SK-N-SH (cell line): ENCODE measurements at regions not wholly inside any gene's neighbourhood (a gene's known extent, or its start where the extent isn't known, plus 50 kb on each side); places are given as distances from the start of the nearest gene placed in this dataset.
"Not testable (repeated sequence)": the region's sequence is repeated elsewhere in the genome, so short reads cannot be mapped to it uniquely, and the experiment has no call there.

ENCODE experiments used
- CTCF ChIA-PET: fragments of 300-600, 350-600 bp; formaldehyde crosslinking; extraction: SDS; loops from one replicate; lab custom pipeline; 2021; lab: Yijun Ruan, JAX
- POLR2A ChIA-PET: fragments of 350-600 bp; sonication (Branson Sonifier 250); formaldehyde crosslinking; extraction: SDS; loops from one replicate; lab custom pipeline; 2020; ENCODE audit warnings: antibody characterized with exemption, inconsistent platforms; lab: Yijun Ruan, JAX
- DNase-seq: peaks from one replicate; pipeline ENCODE4 v3.0.0; 2012
- H2AFZ ChIP-seq: fragments of 200-600 bp; sonication (generic); 2 replicates; pipeline ENCODE4 v1.8.1; 2016; ENCODE audit warnings: antibody characterized with exemption, mild to moderate bottlenecking, low read depth
- H3F3A ChIP-seq: fragments of 200-600 bp; sonication (generic); replicated peaks from 2 replicates; pipeline ENCODE3; 2016; ENCODE audit warnings: antibody characterized with exemption, mild to moderate bottlenecking; ENCODE audit not compliant: insufficient read depth
- H3K27ac ChIP-seq, 2 experiments: fragments of 200-500 bp in 1 of 2; fragments of 200-600 bp in 1 of 2; sonication (Bioruptor generic) in 1 of 2; sonication (generic), shearing (Covaris generic) in 1 of 2; 2 replicates each; pipeline versions ENCODE4 v1.5.1 to v1.6.1; 2014 to 2016; ENCODE audit warnings: low read depth in 2 of 2, inconsistent platforms in 1 of 2, low read length in 1 of 2, mild to moderate bottlenecking in 1 of 2, mixed read lengths in 1 of 2
- H3K27me3 ChIP-seq: fragments of 200-600 bp; sonication (generic), shearing (Covaris generic); 2 replicates; pipeline ENCODE4 v1.6.1; 2016; ENCODE audit warnings: mixed run types; ENCODE audit not compliant: insufficient read depth
- H3K36me3 ChIP-seq, 2 experiments: fragments of 200-500 bp in 1 of 2; fragments of 200-600 bp in 1 of 2; sonication (Bioruptor generic) in 1 of 2; sonication (generic) in 1 of 2; replicated peaks in 1 of 2; 2 replicates each; pipeline versions ENCODE3 to v1.5.1; 2014 to 2016; ENCODE audit warnings: low read length in 1 of 2, mild to moderate bottlenecking in 1 of 2; ENCODE audit not compliant: insufficient read depth in 2 of 2, control insufficient read depth in 1 of 2
- H3K4me1 ChIP-seq, 2 experiments: fragments of 200-500 bp in 1 of 2; fragments of 200-600 bp in 1 of 2; sonication (Bioruptor generic) in 1 of 2; sonication (generic), shearing (Covaris generic) in 1 of 2; 2 replicates each; pipeline versions ENCODE4 v1.5.1 to v1.6.1; 2014 to 2016; ENCODE audit warnings: low read depth in 1 of 2, low read length in 1 of 2, mixed run types in 1 of 2; ENCODE audit not compliant: insufficient read depth in 2 of 2, control insufficient read depth in 1 of 2
- H3K4me2 ChIP-seq: fragments of 200-600 bp; sonication (generic), shearing (Covaris generic); 2 replicates; pipeline ENCODE4 v1.6.1; 2017; ENCODE audit warnings: mixed run types
- H3K4me3 ChIP-seq, 2 experiments: fragments of 200-500 bp in 1 of 2; fragments of 200-600 bp in 1 of 2; sonication (Bioruptor generic) in 1 of 2; sonication (generic), shearing (Covaris generic) in 1 of 2; 2 replicates each; pipeline versions ENCODE4 v1.5.1 to v1.8.1; 2014 to 2016; ENCODE audit warnings: low read depth in 2 of 2, inconsistent platforms in 1 of 2, low read length in 1 of 2, mild to moderate bottlenecking in 1 of 2, mixed read lengths in 1 of 2, moderate library complexity in 1 of 2
- H3K79me2 ChIP-seq: fragments of 200-600 bp; sonication (generic); 2 replicates; pipeline ENCODE4 v1.8.1; 2017; ENCODE audit warnings: mild to moderate bottlenecking; ENCODE audit not compliant: insufficient read depth
- H3K9ac ChIP-seq: fragments of 200-600 bp; sonication (generic); 2 replicates; pipeline ENCODE4 v1.6.1; 2017; ENCODE audit warnings: mixed run types
- H3K9me2 ChIP-seq: fragments of 200-600 bp; sonication (generic); 2 replicates; pipeline ENCODE4 v1.6.1; 2017; ENCODE audit warnings: mixed run types
- H3K9me3 ChIP-seq: fragments of 200-600 bp; sonication (generic); 2 replicates; pipeline ENCODE4 v1.6.1; 2017; ENCODE audit warnings: mixed run types, mild to moderate bottlenecking, moderate library complexity
- H4K20me1 ChIP-seq: fragments of 200-600 bp; sonication (generic); 2 replicates; pipeline ENCODE4 v1.6.1; 2017; ENCODE audit warnings: mild to moderate bottlenecking, mixed run types; ENCODE audit not compliant: insufficient read depth
- CHD2 ChIP-seq: fragments of 150-350 bp; IDR thresholded peaks from 2 replicates; pipeline ENCODE4 v1.6.1; 2018; ENCODE audit warnings: low read length; ENCODE audit not compliant: partially characterized antibody
- EZH2phosphoT487 ChIP-seq: fragments of 200-600 bp; sonication (generic); IDR thresholded peaks from 2 replicates; pipeline ENCODE4 v1.6.1; 2017; ENCODE audit warnings: low read depth, mixed run types, mild to moderate bottlenecking, antibody characterized with exemption, moderate library complexity, borderline replicate concordance
- FOSL2 ChIP-seq: IDR thresholded peaks from 2 replicates; pipeline ENCODE4 v1.4.0; 2012; ENCODE audit warnings: low read depth, mild to moderate bottlenecking, moderate library complexity, borderline replicate concordance
- FOXM1 ChIP-seq: IDR thresholded peaks from 2 replicates; pipeline ENCODE4 v1.4.0; 2012; ENCODE audit warnings: low read depth, mild to moderate bottlenecking
- MEF2A ChIP-seq: IDR thresholded peaks from 2 replicates; pipeline ENCODE4 v1.4.0; 2012; ENCODE audit warnings: low read depth, borderline replicate concordance
- NRF1 ChIP-seq: IDR thresholded peaks from 2 replicates; pipeline ENCODE4 v1.6.1; 2012; ENCODE audit warnings: low read depth, mild to moderate bottlenecking, low read length
- RAD21 ChIP-seq: IDR thresholded peaks from 2 replicates; pipeline ENCODE4 v1.6.1; 2012; ENCODE audit warnings: mild to moderate bottlenecking, low read length
- RCOR1 ChIP-seq: fragments of 150-350 bp; IDR thresholded peaks from 2 replicates; pipeline ENCODE4 v1.6.1; 2017; ENCODE audit warnings: antibody characterized with exemption, low read length
- SMC3 ChIP-seq: IDR thresholded peaks from 2 replicates; pipeline ENCODE4 v1.6.1; 2012; ENCODE audit warnings: low read depth, low read length, improper control_type of control experiment
- WGBS: methylation state at CpG from one replicate; pipeline ENCODE4 v1.1.6; 2017; ENCODE audit warnings: low lambda C conversion rate; 5-methylcytosine and 5-hydroxymethylcytosine counted together
- TF ChIP-seq, protein P1 (sequence below): IDR thresholded peaks from 2 replicates; pipeline ENCODE4 v1.6.1; 2012; ENCODE audit warnings: mild to moderate bottlenecking, low read depth, low read length, moderate library complexity
- TF ChIP-seq, protein P2 (sequence below): IDR thresholded peaks from 2 replicates; pipeline ENCODE4; 2012

DNA sequence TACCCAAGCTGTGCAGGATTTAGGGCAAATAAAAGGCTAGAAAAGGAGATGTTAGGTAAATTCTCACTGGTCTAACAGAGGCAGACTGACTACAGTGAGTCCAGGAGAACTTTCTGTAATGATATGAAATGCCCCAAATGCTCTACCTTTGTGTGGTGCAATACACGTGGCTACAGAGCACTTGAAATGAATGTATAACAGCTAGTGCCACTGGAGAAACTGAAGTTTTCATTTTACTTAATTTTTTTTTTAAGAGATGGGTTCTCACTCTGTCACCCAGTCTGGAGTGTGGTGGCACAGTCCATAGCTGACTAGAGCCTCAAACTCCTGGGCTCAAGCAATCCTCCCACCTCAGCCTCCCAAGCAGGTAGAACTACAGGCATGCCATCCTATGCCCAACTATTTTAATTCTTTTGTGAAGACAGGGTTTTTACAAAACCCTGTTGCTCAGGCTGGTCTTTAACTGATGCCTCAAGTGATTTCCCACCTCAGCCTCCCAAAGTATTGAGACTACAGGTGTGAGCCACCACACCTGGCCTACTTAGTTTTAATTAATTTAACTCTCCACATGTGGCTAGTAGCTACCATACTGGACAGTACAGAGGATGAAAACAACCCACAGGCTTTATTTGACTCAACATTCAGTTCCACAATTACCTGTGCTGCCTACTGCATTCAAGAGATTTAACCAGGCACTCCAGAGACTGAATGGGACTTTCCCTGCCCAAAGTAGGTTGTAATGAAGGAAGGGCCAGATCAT lies 84.8 kb upstream of the PLEKHM1 start (continued):
- TF ChIP-seq, protein P1, sequence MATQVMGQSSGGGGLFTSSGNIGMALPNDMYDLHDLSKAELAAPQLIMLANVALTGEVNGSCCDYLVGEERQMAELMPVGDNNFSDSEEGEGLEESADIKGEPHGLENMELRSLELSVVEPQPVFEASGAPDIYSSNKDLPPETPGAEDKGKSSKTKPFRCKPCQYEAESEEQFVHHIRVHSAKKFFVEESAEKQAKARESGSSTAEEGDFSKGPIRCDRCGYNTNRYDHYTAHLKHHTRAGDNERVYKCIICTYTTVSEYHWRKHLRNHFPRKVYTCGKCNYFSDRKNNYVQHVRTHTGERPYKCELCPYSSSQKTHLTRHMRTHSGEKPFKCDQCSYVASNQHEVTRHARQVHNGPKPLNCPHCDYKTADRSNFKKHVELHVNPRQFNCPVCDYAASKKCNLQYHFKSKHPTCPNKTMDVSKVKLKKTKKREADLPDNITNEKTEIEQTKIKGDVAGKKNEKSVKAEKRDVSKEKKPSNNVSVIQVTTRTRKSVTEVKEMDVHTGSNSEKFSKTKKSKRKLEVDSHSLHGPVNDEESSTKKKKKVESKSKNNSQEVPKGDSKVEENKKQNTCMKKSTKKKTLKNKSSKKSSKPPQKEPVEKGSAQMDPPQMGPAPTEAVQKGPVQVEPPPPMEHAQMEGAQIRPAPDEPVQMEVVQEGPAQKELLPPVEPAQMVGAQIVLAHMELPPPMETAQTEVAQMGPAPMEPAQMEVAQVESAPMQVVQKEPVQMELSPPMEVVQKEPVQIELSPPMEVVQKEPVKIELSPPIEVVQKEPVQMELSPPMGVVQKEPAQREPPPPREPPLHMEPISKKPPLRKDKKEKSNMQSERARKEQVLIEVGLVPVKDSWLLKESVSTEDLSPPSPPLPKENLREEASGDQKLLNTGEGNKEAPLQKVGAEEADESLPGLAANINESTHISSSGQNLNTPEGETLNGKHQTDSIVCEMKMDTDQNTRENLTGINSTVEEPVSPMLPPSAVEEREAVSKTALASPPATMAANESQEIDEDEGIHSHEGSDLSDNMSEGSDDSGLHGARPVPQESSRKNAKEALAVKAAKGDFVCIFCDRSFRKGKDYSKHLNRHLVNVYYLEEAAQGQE = no peak
- TF ChIP-seq RAD21 (no peak), MEF2A (no peak), FOSL2 (no peak), EZH2phosphoT487 (no peak), NRF1 (no peak), SMC3 (no peak), CHD2 (no peak), RCOR1 (no peak), FOXM1 (no peak)
- TF ChIP-seq, protein P2, sequence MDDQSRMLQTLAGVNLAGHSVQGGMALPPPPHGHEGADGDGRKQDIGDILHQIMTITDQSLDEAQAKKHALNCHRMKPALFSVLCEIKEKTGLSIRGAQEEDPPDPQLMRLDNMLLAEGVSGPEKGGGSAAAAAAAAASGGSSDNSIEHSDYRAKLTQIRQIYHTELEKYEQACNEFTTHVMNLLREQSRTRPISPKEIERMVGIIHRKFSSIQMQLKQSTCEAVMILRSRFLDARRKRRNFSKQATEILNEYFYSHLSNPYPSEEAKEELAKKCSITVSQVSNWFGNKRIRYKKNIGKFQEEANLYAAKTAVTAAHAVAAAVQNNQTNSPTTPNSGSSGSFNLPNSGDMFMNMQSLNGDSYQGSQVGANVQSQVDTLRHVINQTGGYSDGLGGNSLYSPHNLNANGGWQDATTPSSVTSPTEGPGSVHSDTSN = no peak

- POLR2A ChIA-PET = not testable (repeated sequence)
- H4K20me1 ChIP-seq = peaks cover 53% of the 10 kb centered on the region
Observed at GRCh38 chr17:45576527-45577307, 86.2 kb upstream of the PLEKHM1 start.

More at GRCh38 chr17:45576527-45577307, 86.2 kb upstream of the PLEKHM1 start:
- not testable (repeated sequence) for DNase-seq, H3K4me3 ChIP-seq, H3K27me3 ChIP-seq, H3K9me2 ChIP-seq, H3K9ac ChIP-seq, H3K9me3 ChIP-seq, H3K27ac ChIP-seq, H3K4me2 ChIP-seq, H2AFZ ChIP-seq, H3K4me1 ChIP-seq
- CTCF ChIA-PET = interaction anchor here (0.9 kb wide), 1 partner anchor 63 kb away, joined by 3 read pairs; no protein-coding TSS in a partner anchor
- WGBS = 88% methylated on average over 10 of the region's 10 CpGs
- H3K79me2 ChIP-seq = peaks cover 86% of the 10 kb centered on the region
- peaks cover 26% of the 10 kb centered on the region for H3F3A ChIP-seq
- peaks cover 12 to 26% of the 10 kb centered on the region in 2 experiments for H3K36me3 ChIP-seq
